GM21528 (cell line): ENCODE measurements at regions not wholly inside any gene's neighbourhood (a gene's known extent, or its start where the extent isn't known, plus 50 kb on each side); places are given as distances from the start of the nearest gene placed in this dataset.

Experiments used
- ATAC-seq: cut with Tn5 transposase; IDR thresholded peaks from one replicate; pipeline ENCODE4 v1.9.1; 2021; ENCODE audit warnings: mild to moderate bottlenecking, moderate library complexity; ENCODE audit not compliant: unreplicated experiment, low FRiP score

- no peak for ATAC-seq
Observed at GRCh38 chr18:59086522-59086921, 53.2 kb upstream of the SEC11C start.

GRCh38 chr18:59087391-59087790, 52.3 kb upstream of the SEC11C start:
- ATAC-seq: no peak
